HG03571 (cell line): ENCODE measurements at regions not wholly inside any gene's neighbourhood (a gene's known extent, or its start where the extent isn't known, plus 50 kb on each side); places are given as distances from the start of the nearest gene placed in this dataset.

Source experiments
- ATAC-seq: cut with Tn5 transposase; IDR thresholded peaks from one replicate; pipeline ENCODE4 v1.9.1; 2021; ENCODE audit not compliant: unreplicated experiment

DNA sequence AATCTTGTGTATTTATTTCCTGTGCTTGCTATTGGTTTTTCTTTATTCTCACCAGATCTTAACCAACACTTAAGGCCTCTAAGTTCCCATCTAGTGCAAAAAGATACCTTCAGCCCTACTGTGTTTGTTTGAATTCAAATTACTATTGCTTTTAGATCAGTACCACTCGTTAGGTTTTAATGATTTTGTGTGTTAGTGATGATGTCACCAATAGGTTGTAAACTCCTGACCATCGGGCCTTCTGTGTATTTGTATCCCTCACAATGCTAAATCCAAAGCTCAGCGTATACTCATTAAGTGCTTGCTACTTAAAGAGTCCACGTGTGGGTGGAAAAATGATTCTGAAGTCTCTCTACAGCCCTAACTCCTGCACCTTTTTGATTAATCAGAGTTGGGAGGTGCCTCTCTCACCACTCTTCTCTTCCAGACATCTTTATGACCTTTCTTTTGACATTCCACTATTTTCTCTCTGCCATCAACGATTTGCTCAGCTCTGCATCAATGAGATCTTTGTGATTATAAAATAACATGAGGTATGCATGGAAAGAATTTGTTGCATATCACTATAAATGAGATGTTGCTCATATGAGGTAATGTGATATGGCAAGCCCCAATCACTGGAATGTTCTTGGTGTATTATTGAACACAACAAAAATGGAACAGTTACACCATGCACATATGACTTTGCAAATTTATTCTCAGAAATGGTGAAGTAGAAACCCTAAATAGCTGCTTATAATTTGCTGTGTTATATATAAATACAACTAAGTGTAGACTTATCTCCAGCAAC, 55.1 kb upstream of the LAMA2 start:
- ATAC-seq = no peak

DNA sequence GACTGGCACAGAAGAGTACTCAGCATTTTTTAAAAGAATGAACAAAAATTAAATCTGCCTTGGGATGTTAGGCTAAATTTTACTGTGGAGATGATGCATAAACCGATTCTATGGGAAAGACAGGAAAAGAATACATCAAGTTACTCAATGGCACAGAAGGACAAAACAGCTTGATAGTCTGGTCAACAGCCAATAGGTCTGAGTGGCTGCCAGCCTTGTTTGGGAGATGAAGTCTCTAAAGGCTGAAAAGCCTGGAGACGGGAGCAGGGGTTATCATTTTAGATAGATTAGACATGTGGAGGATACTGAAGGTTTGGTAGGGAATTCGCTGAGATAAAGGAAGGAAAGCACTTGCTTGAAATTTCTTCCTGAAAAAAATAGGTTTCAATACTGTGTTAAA, 56.3 kb upstream of the LAMA2 start:
- ATAC-seq = no peak

DNA sequence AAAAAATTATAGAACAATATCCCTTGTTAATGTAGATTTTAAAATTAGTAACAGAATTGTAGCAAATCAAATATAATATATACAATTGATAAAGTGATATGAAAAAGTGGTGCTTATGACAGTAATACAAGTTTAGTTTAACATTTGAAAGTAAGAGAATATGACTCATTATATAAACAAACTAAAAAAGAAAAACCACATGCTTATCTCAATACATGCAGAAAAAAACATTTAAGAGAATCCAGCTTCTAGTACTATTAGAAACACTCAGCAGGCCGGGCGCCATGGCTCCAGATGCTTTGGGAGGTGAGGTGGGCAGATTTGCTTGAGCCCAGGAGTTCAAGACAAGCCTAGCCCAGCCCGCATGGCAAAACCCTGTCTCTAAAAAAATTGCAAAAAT, 60.7 kb upstream of the LAMA2 start:
- no peak for ATAC-seq

DNA sequence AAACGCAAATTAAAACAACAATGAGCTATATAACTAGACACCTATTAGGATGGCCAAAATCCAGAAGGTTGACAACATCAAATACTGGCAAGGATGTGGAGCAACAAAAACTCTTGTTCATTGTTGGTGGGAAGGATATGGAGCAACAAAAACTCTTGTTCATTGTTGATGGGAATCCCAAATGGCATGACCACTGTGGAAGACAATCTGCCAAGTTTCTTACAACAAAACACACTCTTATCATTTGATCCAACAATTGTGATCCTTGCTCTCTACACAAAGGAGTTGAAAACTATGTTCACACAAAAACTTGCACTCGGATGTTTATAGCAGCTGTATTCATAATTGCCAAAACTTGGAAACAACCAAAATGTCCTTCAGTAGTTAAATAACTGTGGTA, 61.8 kb upstream of the LAMA2 start:
- no peak for ATAC-seq

DNA sequence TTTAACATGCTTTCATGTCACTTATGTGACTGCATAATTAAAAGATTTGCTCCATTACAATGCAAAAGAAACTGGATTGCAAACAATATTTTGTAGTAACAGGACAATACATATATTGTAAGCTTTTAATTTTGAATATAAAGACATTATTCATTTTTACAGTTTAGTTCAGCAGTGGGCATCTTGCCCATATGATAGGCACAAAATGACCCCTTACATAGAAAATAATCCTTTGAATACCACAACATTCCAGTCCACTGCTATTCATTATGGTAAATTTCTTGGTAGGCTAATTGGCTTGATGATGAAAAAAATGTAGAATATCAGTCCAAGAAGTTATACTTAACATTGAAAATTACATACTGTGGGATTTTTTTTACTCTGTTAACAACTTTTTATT, 74.1 kb upstream of the LAMA2 start:
- ATAC-seq = no peak

DNA sequence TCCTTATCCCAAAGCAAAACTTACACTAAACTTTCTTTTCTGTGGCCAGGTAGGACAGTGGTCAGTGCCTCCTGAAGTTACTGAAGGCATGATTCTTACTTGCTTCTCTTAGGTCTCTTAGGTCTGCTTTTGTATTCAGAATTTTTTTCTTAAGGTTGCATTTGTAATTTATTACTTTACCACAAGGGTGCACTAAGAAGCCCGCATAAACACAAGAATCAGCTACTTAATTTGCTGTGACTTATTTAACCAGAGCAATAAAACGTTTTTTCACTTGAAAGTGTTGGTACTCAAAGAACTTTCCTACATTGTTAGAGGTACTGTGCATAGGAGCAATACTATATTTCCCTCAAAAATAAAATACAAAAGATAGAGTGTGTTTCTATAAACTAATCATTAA, 75.4 kb upstream of the LAMA2 start:
- ATAC-seq = no peak

DNA sequence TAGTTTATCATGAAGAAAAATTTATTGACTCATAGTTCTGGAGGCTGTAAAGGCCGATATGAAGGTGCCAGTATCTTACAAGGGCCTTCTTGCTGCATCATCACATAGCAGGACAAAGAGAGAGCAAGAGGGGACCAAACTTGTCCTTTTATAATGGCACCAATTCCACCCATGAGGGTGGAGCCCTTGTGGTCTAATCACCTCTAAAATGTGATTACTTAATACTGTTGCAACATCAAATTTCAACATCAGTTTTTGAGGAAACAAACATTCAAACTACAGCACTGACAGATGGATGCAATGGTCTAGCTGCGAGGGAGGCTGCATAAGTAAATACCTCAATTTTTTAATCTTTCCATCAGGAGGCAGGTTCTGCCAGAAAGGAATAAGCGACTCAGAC, 76.7 kb upstream of the LAMA2 start:
- ATAC-seq = no peak

DNA sequence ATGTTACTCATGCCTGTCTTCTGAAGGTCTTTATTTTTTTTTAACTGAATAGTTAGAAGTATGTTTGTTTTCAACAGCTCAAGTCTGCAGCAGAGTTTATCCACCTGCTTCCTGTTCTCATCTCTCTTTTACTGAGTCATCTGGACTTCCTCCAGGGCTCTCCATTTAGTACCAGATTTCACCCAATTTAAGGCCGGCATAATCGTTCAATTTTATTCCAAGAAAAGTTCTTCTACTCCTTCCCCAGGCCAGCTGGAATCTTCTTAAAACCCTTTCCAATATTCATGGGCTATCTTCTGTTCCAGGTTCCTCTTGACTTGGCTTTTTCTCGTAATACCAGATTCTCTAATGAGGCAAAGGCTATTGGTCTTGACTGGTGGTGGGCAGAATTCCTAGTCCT, 79.0 kb upstream of the LAMA2 start:
- ATAC-seq = no peak

DNA sequence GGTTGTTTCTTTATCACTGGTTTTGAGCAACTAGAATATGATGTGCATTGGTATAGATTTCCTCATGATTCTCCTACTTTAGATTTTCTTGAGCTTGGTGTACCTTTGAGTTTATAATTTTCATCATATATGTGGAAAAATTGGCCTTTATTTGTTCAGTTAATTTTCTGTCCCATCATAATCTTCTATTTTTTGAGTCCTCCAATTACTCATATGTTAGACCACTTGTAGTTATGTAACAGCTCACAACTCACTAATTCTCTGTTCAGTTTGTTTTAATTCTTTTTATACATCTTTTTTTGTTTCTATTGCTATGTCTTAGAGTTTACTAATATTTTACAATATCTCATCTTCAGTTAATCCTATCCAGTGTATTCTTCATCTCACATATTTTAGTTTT, 81.3 kb upstream of the LAMA2 start:
- no peak for ATAC-seq

DNA sequence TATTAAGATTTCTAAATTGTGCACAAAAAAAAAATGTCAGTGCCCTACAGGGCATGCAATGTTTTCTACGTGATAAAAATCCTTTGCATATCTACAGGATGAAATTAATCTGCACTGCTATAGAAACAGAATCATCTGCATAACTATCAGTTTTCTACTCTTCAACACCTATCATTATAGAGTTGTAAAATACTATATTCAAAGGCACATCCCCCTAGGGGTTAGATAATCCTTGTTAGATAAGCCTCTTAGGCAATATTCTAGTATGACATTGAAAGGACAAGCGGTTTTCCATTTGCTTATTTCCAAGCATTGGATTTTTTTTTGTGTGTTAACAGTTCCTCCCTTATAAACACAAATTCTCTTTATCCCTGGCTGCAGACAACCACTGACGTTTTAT, 98.7 kb upstream of the LAMA2 start:
- ATAC-seq = no peak

DNA sequence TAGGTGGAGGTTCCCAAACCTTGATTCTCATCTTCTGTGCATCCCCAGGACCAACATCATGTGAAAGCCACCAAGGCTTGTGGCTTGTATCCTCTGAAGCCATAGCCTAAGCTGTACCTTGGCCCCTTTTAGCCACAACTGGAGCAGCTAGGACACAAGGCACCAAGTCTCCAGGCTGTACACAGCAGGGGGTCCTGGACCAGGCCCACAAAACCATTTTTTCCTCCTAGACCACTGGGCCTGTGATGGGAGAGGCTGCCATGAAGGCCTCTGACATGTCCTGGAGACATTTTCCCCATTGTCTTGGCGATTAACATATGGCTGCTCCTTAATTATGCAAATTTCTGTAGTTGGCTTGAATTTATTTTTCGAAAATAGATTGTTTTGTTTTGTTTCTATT, 114.8 kb upstream of the LAMA2 start:
- no peak for ATAC-seq

DNA sequence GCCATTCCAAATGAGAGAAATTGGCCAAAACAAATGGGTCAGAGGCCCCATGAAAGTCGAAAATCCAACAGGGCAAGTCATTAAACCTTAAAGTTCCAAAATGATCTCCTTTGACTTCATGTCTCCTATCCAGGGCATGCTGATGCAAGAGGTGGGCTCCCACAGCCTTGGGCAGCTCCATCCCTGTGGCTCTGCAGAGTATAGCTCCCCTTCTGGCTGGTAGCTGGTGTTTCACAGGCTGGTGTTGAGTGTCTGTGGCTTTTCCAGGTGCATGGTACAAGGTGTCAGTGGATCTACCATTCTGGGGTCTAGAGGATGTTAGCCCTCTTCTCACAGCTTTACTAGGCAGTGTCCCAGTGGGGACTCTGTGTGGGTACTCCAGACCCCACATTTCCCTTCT, 115.2 kb upstream of the LAMA2 start:
- no peak for ATAC-seq

DNA sequence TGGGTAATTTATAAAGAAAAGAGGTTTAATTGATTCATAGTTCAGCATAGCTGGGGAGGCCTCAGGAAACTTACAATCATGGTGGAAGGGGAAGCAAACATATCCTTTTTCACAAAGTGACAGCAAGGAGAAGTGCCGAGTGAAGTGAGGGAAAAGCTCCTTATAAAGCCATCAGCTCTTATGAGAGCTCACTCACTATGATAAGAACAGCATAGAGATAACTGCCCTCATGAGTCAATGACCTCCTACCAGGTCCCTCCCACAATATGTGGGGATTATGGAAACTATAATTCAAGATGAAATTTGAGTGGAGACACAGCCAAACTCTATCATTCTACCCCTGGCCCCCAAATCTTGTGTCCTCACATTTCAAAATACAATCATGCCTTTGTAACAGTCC, 115.8 kb upstream of the LAMA2 start:
- ATAC-seq = no peak

DNA sequence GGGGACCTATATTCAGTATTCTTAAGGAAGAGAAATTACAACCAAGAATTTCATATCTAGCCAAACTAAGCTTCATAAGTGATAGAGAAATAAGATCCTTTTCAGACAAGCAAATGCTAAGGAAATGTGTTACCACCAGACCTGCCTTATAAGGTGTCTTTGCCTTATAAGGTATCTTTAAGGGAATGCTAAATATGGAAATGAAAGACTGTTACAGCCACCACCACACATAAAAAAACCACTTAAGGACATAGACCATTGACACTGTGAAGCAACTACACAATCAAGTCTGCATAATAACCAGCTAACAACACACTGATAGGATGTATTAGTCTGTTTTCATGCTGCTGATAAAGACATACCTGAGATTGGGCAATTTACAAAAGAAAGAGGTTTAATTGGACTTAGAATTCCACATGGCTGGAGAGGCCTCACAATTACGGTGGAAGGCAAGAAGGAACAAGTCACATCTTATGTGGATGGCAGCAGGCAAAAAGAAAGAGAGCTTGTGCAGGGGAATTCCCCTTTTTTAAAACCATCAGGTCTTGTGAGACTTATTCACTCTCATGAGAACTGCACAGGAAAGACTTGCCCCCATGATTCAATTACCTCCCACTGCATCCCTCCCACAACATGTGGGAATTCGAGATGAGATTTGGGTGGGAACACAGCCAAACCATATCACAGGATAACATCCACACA, 119.2 kb upstream of the LAMA2 start:
- ATAC-seq = no peak

DNA sequence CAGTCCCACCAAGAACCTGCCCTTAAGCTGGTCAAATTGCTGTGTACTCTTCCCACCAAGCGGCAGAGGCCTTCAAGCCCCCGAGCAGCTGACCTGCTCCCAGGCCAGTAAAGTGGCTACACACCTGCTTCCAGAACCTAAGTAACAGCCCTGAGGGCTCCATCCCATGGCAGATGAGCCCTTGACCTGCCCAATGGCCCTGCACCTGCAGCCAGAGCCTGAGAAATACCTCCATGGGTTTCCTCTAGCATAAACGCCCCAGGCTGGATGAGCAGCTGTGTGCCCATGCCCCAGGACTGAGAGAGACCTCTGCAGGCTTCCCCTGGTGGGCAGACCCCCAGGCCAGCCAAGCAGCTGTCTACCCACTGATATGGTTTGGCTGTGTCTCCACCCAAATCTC, 123.0 kb upstream of the LAMA2 start:
- no peak for ATAC-seq

DNA sequence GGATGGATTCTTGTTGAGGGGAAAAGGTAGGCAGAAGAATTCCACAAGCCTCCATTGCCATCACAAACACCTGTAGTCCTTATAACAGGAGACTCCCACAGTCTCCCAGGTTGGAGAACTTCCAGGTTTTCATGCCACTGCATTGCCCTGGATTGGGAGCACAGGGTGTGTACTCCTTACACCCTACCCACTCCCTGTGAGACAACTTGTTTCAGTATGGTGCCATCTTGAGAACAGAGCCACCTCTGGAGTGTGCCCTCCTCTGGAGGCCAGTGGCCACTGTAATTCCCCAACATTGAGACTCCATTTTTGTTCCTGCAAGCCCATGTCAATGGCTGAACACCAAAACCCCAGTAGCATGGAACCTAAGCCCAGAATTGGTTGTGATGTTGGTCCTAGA, 123.5 kb upstream of the LAMA2 start:
- no peak for ATAC-seq

DNA sequence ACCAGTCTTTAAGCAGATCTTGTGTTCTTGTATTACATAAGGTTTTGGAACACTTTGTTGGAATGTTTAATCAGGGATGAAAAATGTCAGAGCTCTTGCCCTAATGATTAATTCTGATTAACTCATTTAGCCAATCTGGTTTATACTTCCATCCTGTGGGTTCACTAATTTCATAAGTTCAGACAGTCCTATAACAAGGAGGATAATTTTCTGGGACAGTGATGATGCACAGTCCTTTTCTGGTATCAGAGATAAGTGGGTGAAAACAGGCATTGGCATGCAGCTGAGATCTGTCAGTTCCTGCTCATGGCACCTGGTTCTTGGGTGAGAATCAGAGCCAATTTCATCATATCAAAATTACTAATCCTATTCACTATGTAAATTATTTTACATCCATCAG, 125.0 kb upstream of the LAMA2 start:
- ATAC-seq = no peak

DNA sequence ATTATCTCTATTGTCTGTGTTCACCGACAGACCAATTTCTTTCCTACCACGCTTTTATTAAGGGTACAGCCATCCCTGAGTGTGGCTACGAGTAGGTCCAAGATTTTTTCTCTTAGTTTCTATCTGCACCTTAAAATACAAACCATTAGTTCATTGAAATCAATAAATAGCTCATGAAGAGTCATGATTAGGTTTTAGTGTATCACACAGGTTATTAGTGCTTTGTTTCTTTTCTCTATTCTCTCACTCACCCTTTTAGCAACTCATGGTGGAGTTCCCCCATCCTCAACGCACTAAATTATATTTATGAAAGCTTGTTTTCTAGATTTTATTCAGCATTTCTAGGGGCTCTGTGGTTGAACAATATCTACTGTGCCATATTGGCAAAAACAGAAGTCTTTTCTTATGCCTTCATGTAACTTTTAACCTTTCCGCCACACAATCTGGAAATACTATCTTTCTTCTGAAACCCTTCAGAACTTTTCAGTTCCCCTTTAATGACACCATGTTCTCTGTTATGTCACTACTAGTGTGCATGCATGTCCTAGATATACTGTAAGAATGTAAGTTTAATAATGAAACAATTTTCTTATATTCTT, 128.2 kb upstream of the LAMA2 start:
- ATAC-seq = peak; percentile 97

DNA sequence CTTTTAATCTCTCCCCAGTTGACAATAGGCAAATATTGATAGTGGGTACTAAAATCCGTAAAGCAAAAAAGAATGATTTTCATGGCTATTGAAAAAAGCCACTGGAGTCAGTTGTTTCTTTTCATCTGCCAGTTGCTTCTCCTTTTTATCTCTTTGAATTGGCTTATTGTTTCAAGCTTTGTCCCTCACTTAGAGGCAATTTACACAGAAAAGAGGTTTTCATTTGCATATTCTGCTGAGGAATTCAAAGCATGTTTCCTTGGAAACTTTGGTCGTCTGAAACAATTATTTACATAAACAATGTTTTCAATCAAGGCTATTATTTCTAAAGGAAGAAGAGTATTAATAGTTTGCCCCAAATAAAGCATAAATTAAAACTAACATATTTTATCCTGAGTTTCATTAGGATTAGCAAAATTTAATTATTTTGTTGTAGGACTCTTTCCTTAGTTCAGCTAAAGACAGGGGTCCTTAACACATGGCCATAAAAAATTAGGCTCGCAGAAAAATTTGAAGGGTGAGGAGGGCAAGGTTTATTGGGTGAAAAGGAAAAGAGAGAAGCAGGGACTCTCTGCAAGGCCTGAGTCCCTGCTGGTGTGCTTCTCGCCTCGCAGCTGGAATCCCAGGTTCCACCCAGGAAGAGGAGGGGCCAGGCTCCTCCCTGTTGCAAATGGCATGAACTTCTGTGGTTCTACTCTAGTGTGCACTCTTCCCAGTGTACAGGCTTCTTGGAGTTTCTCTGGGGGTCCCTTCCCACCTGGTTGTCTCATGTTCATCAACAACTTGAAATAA, 138.8 kb upstream of the LAMA2 start:
- no peak for ATAC-seq

DNA sequence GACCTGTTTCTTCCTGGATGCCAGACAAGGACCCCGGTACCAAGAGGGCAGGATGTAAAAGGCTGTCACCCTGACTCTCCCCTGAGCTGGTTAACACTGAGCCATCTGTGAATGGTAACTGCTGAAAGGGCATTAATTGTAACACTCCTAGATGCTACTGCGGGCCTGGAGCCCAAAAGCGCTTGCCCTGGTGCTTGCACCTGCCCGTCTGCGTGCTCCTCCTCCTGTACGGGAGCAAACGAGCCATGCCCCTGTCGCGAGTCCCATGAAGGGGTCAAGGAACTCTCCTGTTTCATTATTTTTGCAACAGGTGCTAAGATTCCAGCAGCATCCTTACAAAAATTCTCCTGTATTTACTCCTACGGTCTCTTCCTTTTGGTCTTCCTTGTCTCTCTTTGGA, 140.0 kb upstream of the LAMA2 start:
- no peak for ATAC-seq

DNA sequence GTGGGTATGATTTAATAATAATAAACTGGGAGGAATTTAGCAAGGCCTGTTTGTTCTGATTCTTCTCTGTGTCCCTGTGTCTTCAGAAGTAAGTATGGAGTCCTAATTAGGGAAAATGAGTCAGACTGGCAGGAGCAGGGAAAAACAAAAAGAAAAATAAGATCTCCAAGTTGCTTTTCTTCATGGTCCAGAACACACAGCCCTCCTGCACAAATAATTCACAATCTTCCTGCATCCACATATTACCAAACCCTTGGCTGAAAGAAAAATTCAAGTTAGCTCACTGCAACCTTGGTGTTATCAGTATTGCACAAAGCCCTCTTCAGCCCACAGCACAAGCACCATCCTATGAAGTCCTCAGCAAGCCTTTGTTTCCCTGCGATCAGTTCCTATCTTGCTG, 142.0 kb upstream of the LAMA2 start:
- ATAC-seq = no peak

DNA sequence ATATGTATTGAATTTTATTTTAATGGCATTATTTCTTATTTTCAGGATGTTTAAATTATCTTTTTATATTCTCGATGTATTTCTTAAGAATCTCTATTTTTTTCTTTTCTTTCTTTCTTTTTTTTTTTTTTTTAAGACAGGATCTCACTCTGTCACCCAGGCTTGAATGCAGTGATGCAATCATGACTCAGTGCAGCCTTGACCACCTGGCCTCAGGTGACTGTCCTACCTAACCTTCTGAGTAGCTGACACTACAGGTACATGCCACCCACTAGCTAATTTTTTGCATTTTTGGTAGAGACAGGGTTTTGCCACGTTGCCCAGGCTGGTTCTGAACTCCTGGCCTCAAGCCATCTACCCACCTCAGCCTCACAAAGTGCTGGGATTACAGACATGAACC, 143.8 kb upstream of the LAMA2 start:
- ATAC-seq = no peak
